ENCODE measurements at regions not wholly inside any gene's neighbourhood (a gene's known extent, or its start where the extent isn't known, plus 50 kb on each side); places are given as distances from the start of the nearest gene placed in this dataset.

GRCh38 chr4:20166544-20166943 lies 85.2 kb upstream of the SLIT2 start:
- intact Hi-C loops (cut with micrococcal nuclease) (no loop called here), dilution Hi-C loops (cut with MboI; ENCODE audit: extremely low pct_ligation_motif_present, low sequenced_read_pairs) (no loop called here)
- no peaks in the 10 kb centered on the region for H4K20me1 ChIP-seq (replicated peaks; ENCODE audit: control insufficient read depth, extremely low read depth, insufficient read depth, low read length)
- H3K4me1 ChIP-seq (ENCODE audit: control insufficient read depth, extremely low read depth, insufficient read depth, low read length) = no peaks in the 10 kb centered on the region
- H3K27ac ChIP-seq (ENCODE audit: insufficient read depth, low read depth, low read length) = no peak overlapping the region
- no peak overlapping the region for H3K4me2 ChIP-seq (ENCODE audit: insufficient read depth, low read length)
- H2AFZ ChIP-seq (ENCODE audit: low read depth, low read length) = no peak overlapping the region
- H3K9ac ChIP-seq (replicated peaks; ENCODE audit: extremely low read depth, insufficient read depth, low read length) = no peak overlapping the region
- H3K36me3 ChIP-seq (ENCODE audit: control insufficient read depth in 2 of 2, extremely low read depth in 1 of 2, insufficient read depth in 2 of 2, low read length in 2 of 2) = no peaks in the 10 kb centered on the region
- BruUV-seq (replicated peaks) = no TSS peak
- no peaks in the 10 kb centered on the region for H3K9me3 ChIP-seq (replicated peaks; ENCODE audit: control insufficient read depth, insufficient read depth, low read length)
- POLR2A ChIA-PET = no interaction called here
- CTCF ChIA-PET = no interaction called here
- no peaks in the 10 kb centered on the region for H3K9me1 ChIP-seq (replicated peaks; ENCODE audit: control insufficient read depth, extremely low read depth, insufficient read depth, low read length)
- H3K4me3 ChIP-seq (replicated peaks in 1 of 3; ENCODE audit: insufficient read depth in 1 of 3, low read depth in 1 of 3, low read length in 3 of 3) = no peak overlapping the region
- H3K27me3 ChIP-seq (ENCODE audit: control insufficient read depth in 2 of 2, insufficient read depth in 2 of 2, low read length in 2 of 2) = no peaks in the 10 kb centered on the region
- DNase-seq (ENCODE audit: low read depth, low spot score) (no peak), FAIRE-seq (no peak)
- no peaks in the 10 kb centered on the region for H3K79me2 ChIP-seq (ENCODE audit: control insufficient read depth, insufficient read depth, low read length)
- TF ChIP-seq MYC (IDR thresholded peaks at IDR 0.05; ENCODE audit: low read depth, low read length) (no peak), JUN (IDR thresholded peaks at IDR 0.05; ENCODE audit: borderline replicate concordance, insufficient read depth, insufficient read length, low read depth) (no peak), POLR2AphosphoS5 (IDR thresholded peaks at IDR 0.05; ENCODE audit: insufficient read depth, low read depth, low read length) (no peak), FOS (IDR thresholded peaks at IDR 0.05; ENCODE audit: borderline replicate concordance, insufficient read depth, low read length) (no peak), EZH2 (IDR thresholded peaks at IDR 0.05; ENCODE audit: borderline replicate concordance, low read depth, low read length, severe bottlenecking) (no peak), CTCF (IDR thresholded peaks at IDR 0.05; ENCODE audit: extremely low read depth in 1 of 2, insufficient read depth in 1 of 2, low read depth in 1 of 2, low read length in 2 of 2) (no peak), MAX (IDR thresholded peaks at IDR 0.05; ENCODE audit: insufficient read depth, insufficient read length) (no peak)

All from endothelial cell of umbilical vein (primary cell).